GM03348 (cell line): ENCODE measurements at regions not wholly inside any gene's neighbourhood (a gene's known extent, or its start where the extent isn't known, plus 50 kb on each side); places are given as distances from the start of the nearest gene placed in this dataset.

Experiments
- DNase-seq: peaks from one replicate; pipeline ENCODE4 v3.0.0; 2012; ENCODE audit warnings: low spot score

- no peak for DNase-seq
Observed at GRCh38 chr15:96262549-96263489, 67.7 kb upstream of the NR2F2 start.

GRCh38 chr15:96264351-96264798 is 66.1 kb upstream of the NR2F2 start:
- no peak for DNase-seq

GRCh38 chr15:96264801-96265515 is 65.5 kb upstream of the NR2F2 start:
- peak; percentile 38 for DNase-seq

GRCh38 chr15:96266456-96266855 is 64.0 kb upstream of the NR2F2 start:
- DNase-seq, result no peak

GRCh38 chr15:96267463-96267862 is 63.0 kb upstream of the NR2F2 start:
- DNase-seq, result no peak

GRCh38 chr15:96268442-96269204 is 61.9 kb upstream of the NR2F2 start:
- DNase-seq, result no peak

- DNase-seq, result no peak
Observed at GRCh38 chr15:96270581-96271172, 59.8 kb upstream of the NR2F2 start.

- no peak for DNase-seq
Observed at GRCh38 chr15:96272427-96272826, 58.1 kb upstream of the NR2F2 start.

GRCh38 chr15:96273317-96274086 is 57.0 kb upstream of the NR2F2 start:
- peak; percentile 86 for DNase-seq

- DNase-seq, result no peak
Observed at GRCh38 chr15:96274087-96274440, 56.4 kb upstream of the NR2F2 start.

- peak; percentile 33 for DNase-seq
Observed at GRCh38 chr15:96274698-96275097, 55.8 kb upstream of the NR2F2 start.

- DNase-seq, result peak; percentile 70
Observed at GRCh38 chr15:96276438-96277210, 53.9 kb upstream of the NR2F2 start.
